Myocyte (in vitro differentiated cells): ENCODE measurements at regions not wholly inside any gene's neighbourhood (a gene's known extent, or its start where the extent isn't known, plus 50 kb on each side); places are given as distances from the start of the nearest gene placed in this dataset.
"Not testable (repeated sequence)": the region's sequence is repeated elsewhere in the genome, so short reads cannot be mapped to it uniquely, and the experiment has no call there.

ENCODE experiments used
- DNase-seq: peaks from one replicate; pipeline ENCODE4 v3.0.0-alpha.2; 2012; ENCODE audit warnings: low read depth

DNA sequence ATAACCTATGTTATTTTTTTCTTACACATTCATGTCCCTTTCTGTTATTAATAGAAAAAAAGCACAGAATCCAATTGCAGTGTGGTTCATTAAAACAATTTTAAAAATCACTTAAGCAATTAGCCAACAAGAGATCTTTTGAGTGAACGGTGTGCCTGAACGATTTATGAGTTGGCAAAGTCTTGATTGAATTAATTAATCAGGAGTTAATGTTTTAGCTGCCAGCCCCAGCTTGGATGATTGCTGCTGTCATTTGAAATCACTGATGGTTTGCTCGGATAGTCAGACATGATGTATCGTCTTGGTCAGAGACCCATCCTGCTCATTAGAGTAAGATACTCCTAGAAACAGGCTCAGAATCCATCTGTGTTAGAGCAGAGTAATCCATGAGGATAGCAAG is 158.3 kb upstream of the GALNT2 start:
- no peak for DNase-seq

GRCh38 chr1:229913489-229913888 is 153.5 kb upstream of the GALNT2 start:
- peak; percentile 26 for DNase-seq

DNA sequence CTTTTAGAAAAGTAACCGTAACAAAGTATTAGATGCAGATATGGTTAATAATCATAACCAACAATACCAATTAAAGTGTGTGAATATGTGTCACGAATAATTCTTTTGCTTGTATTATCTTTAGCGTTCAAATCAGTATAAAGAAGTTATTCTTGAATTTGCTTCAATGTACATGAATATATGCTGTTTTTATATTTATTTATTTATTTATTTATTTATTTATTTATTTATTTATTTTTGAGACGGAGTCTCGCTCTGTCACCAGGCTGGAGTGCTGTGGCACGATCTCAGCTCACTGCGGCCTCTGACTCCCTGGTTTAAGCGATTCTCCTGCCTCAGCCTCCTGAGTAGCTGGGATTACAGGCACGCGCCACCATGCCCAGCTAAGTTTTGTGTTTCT is 147.6 kb upstream of the GALNT2 start:
- DNase-seq, result not testable (repeated sequence)

DNA sequence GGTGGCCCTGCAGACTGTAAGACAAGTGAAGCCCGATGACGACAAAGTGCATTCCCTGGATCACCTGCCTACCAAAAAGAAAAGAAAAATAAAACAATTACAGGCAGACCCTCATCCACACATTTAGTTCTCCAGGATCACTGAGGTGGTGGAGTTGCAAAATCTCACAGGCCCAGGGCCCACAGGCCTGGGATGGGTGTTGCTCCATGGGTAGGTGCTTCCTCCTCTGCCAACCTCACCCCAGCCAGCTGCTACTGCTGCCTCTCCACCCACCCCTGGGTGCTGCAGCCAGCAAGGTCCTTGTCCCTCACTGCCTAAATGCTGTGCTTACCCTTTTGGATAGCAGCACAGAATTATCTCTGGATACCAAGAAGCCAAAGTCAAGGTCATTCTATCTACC is 146.4 kb upstream of the GALNT2 start:
- DNase-seq, result no peak

- DNase-seq, result no peak
These were observed 144.8 kb upstream of the GALNT2 start for GRCh38 chr1:229922249-229922648.

GRCh38 chr1:229924639-229925038 is 142.4 kb upstream of the GALNT2 start:
- no peak for DNase-seq

GRCh38 chr1:229928767-229929166 is 138.3 kb upstream of the GALNT2 start:
- DNase-seq, result no peak

- DNase-seq, result not testable (repeated sequence)
These were observed 135.3 kb upstream of the GALNT2 start for GRCh38 chr1:229931751-229932150.

DNA sequence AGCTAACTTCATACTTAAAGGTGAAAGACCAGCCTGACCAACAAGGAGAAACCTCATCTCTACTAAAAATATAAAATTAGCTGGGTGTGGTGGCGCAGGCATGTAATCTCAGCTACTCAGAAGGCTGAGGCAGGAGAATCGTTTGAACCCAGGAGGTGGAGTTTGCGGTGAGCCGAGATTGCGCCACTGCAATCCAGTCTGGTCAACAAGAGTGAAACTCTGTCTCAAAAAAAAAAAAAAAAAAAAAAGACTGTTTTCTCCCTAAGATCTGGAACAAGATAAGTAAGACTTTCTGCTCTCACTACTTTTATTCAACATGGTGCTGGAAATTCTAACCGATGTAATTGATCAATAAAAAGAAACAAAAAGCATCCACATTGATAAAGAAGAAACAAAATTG is 131.9 kb upstream of the GALNT2 start:
- DNase-seq, result not testable (repeated sequence)

DNA sequence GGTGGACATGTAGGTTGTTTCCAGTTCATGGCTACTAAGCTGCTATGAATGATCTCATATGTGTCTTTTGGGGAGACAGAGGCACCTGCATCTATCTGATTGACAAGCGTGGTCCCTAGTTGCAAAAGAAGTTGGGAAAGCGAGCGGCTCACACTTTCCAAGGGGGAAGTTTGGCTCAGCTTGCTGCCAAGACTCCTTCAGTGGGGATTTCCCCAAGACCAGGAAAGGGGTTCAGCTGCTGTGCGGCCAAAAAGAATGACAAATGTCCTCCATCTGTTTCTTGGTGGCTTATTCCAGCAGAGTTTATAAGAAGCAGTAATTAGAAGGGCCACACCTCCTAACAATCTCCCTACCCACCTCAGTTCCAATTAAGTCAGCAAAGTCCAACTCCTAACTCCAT is 128.5 kb upstream of the GALNT2 start:
- peak; percentile 67 for DNase-seq

DNA sequence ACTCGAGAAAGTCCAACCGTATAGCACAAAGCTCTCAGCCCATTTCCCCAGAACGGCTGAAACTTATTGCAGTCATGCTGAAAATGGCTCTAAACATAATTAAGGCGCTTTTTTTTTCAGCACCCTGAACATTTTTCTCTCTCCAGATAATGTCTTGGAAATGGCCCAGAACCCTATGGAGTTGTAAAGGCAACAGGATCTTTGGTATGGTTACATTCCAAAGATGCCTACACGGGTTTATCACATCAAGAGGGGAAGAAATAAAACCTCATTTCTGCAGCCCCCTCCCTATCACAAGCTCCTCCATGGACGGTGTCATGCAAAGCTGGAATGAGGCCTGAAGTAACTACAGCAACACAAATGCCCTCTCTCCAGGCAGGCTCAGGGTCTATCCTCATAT is 126.4 kb upstream of the GALNT2 start:
- no peak for DNase-seq

- no peak for DNase-seq
These were observed 125.9 kb upstream of the GALNT2 start for GRCh38 chr1:229941160-229941559.

GRCh38 chr1:229941831-229942230 is 125.2 kb upstream of the GALNT2 start:
- DNase-seq, result no peak

GRCh38 chr1:229942501-229942900 is 124.5 kb upstream of the GALNT2 start:
- no peak for DNase-seq

DNA sequence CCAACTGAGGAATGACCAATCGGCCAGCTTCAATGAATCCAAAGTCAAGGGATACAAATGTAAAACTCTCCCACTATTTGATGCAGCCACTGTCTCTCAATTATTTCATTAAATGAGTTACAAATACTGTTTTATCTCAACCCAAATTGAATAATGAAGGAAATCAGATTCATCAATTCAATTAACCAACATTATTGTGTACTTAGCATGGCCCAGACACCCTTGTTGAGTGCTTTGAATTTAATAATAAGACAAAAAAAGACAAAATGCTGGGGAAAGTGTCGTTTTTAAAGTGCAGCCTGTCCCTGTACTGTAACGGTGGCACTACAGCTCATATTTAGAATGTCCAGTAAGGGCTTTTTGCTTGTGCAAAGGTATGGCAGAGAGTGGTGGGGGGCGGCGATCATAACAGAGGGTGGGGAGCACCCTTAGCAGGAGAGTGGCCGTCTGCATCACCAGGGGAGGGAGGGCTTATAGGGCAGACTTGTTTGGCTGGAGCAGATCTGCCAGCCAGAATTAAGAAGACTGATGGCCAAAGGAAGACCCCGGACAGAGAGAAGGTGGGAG is 123.8 kb upstream of the GALNT2 start:
- no peak for DNase-seq

DNA sequence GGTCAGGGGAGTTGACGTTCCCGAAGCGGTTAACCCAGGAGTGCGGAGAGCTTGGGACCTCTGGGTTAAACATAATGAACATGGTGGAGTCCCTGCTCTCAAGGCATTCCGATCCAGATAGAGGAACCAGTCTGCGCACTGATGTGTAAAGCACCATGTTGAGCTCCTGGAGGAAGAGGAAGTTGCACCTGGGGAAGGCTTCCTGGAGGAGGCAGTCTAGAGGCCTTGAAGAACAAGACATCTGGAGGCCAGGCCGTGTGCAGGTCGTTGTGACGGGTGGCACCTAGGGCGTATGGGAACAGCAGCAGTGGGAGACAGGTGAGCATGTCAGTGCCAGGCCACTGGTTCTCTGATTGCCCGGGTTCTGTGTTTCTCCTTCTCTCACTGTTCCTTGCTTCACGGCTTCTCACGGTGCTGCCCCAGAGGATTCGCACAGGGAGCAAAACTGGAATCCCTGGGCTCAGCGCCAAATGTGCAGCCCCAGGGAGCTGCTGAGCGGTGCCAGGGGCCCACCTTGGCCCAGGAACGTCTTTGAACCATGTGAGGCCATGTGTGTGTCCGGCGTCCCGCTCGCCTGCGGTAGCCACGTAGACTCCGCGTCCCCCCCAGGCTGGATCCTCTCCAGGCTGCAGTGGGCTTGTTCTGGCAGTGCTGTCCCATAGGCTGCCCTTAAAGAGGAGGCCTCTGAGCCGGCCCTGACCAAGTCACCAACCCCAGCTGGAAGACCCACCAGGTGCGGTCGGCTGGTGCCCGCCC is 122.9 kb upstream of the GALNT2 start:
- no peak for DNase-seq

DNA sequence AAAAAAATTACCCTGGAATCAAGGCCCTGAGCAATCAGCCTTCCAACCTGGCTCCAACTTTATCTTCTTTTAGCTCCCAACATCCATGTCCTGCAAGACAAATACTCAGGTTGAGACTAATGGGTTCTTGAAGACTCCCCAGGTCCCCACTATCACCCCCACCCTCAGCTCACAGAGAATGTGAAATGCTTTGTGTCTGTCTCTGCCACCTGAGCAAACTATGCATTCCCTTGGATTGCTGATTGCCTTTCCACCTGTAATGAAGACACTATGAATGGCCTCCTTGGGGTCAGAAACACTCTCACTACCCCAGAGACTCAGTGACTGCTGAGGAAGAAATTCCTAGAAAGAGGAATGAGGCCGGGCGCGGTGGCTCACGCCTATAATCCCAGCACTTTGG is 121.2 kb upstream of the GALNT2 start:
- DNase-seq, result no peak

DNA sequence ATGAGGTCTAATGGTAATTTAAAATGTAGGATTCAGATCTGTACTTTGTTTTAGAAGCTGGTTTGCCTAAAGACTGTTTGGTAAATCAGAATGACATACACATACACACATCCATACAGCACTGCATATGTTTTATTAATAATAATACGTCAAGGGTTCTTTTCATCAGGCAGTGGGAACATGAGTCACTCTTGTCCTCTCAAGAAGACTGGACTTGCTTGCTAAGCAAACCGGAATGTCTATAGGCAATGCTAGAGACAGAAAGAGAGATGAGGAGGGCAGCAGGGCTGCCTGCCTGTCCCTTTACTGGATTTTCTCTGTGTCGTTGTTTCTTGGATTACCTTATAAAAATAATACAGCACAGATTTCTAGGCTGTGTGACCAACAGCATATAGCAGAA is 119.1 kb upstream of the GALNT2 start:
- DNase-seq, result no peak

GRCh38 chr1:229948438-229948837 is 118.6 kb upstream of the GALNT2 start:
- DNase-seq, result no peak

DNA sequence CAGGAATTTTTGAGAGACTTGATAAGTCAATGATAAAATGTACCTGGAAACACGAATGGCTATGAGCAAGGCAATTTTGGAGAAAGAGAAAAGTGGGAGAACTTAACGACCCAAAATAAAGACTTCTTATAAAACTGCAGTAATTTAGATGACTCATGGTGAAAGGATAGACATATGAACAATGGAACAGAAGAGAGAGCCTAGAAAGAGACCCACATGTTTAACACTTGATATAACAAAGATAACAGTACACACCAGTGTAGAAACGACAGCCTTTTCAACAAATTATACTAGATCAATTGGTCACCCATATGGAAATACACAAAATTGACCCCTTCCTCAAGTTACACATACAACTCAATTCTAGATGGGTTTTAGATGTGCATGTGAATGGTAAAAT is 117.5 kb upstream of the GALNT2 start:
- no peak for DNase-seq

GRCh38 chr1:229950020-229950419 is 117.0 kb upstream of the GALNT2 start:
- no peak for DNase-seq

GRCh38 chr1:229950908-229951307 is 116.1 kb upstream of the GALNT2 start:
- DNase-seq, result no peak

GRCh38 chr1:229951856-229952534 is 115.0 kb upstream of the GALNT2 start:
- DNase-seq, result no peak
